ENCODE measurements at regions not wholly inside any gene's neighbourhood (a gene's known extent, or its start where the extent isn't known, plus 50 kb on each side); places are given as distances from the start of the nearest gene placed in this dataset.

- ChIA-PET POLR2A (no interaction called here), CTCF (no interaction called here)
- Histone ChIP-seq H4K20me1 (replicated peaks; ENCODE audit: control insufficient read depth, extremely low read depth, insufficient read depth, low read length) (no peaks in the 10 kb centered on the region), H3K4me1 (ENCODE audit: control insufficient read depth, extremely low read depth, insufficient read depth, low read length) (no peaks in the 10 kb centered on the region), H3K79me2 (ENCODE audit: control insufficient read depth, insufficient read depth, low read length) (no peaks in the 10 kb centered on the region), H3K36me3 (ENCODE audit: control insufficient read depth in 2 of 2, extremely low read depth in 1 of 2, insufficient read depth in 2 of 2, low read length in 2 of 2) (no peaks in the 10 kb centered on the region), H3K27me3 (ENCODE audit: control insufficient read depth in 2 of 2, insufficient read depth in 2 of 2, low read length in 2 of 2) (no peaks in the 10 kb centered on the region), H3K4me3 (replicated peaks in 1 of 3; ENCODE audit: insufficient read depth in 1 of 3, low read depth in 1 of 3, low read length in 3 of 3) (no peak overlapping the region), H3K9me3 (replicated peaks; ENCODE audit: control insufficient read depth, insufficient read depth, low read length) (peaks cover 2% of the 10 kb centered on the region), H2AFZ (ENCODE audit: low read depth, low read length) (no peak overlapping the region), H3K9me1 (replicated peaks; ENCODE audit: control insufficient read depth, extremely low read depth, insufficient read depth, low read length) (no peaks in the 10 kb centered on the region), H3K4me2 (ENCODE audit: insufficient read depth, low read length) (no peak overlapping the region), H3K9ac (replicated peaks; ENCODE audit: extremely low read depth, insufficient read depth, low read length) (no peak overlapping the region), H3K27ac (ENCODE audit: insufficient read depth, low read depth, low read length) (no peak overlapping the region)
- dilution Hi-C loops (cut with MboI; ENCODE audit: extremely low pct_ligation_motif_present, low sequenced_read_pairs): no loop called here
- intact Hi-C loops (cut with micrococcal nuclease): no loop called here
- BruUV-seq (replicated peaks): no TSS peak
- no peak for DNase-seq (ENCODE audit: low read depth, low spot score)
- FAIRE-seq: no peak
- TF ChIP-seq GATA2 (IDR thresholded peaks at IDR 0.05; ENCODE audit: insufficient read depth, insufficient read length, low read depth, low read length) (no peak), JUN (IDR thresholded peaks at IDR 0.05; ENCODE audit: borderline replicate concordance, insufficient read depth, insufficient read length, low read depth) (no peak), CTCF (IDR thresholded peaks at IDR 0.05; ENCODE audit: extremely low read depth in 1 of 2, insufficient read depth in 1 of 2, low read depth in 1 of 2, low read length in 2 of 2) (no peak), POLR2A (IDR thresholded peaks at IDR 0.05; ENCODE audit: low read depth, low read length) (no peak), POLR2AphosphoS5 (IDR thresholded peaks at IDR 0.05; ENCODE audit: insufficient read depth, low read depth, low read length) (no peak), MAX (IDR thresholded peaks at IDR 0.05; ENCODE audit: insufficient read depth, insufficient read length) (no peak), EZH2 (IDR thresholded peaks at IDR 0.05; ENCODE audit: borderline replicate concordance, low read depth, low read length, severe bottlenecking) (no peak), FOS (IDR thresholded peaks at IDR 0.05; ENCODE audit: borderline replicate concordance, insufficient read depth, low read length) (no peak), MYC (IDR thresholded peaks at IDR 0.05; ENCODE audit: low read depth, low read length) (no peak)
Observed at GRCh38 chr17:72304859-72305258, 184.0 kb downstream of the SOX9 start.
